EL (cell line): ENCODE measurements at regions not wholly inside any gene's neighbourhood (a gene's known extent, or its start where the extent isn't known, plus 50 kb on each side); places are given as distances from the start of the nearest gene placed in this dataset.
"Not testable (repeated sequence)": the region's sequence is repeated elsewhere in the genome, so short reads cannot be mapped to it uniquely, and the experiment has no call there.

Source experiments
- DNase-seq: peaks from one replicate; pipeline ENCODE4 v3.0.0-alpha.2; 2016

DNA sequence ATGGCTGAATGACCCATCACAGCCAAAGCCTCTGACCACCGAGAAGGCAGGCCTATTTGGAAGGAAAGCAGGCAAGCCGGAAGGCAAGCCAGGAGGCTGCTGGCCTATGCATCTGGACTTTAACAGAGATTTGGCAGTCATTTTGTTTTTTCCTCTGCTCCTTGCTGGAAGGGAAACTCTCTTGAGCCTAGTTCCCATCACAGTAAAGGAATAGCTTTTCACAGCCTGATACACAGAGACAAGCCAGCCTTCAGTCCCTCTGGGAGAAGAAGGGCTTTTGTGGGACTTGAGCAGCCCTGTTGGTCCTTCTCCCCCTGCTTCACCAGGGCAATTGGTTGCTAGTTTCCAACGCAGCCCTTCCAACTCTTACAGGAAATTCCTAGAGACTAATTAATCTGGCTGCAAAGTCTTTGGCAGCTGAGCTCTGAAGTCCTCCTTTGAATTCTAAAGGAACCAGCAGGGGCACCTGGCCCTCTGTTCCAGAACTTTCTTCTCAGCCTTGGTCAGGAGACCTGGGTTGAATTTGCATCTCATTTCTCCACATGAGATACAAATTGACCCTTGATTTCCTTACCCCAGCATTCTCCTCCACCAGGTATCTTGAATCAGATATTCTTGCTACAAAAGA lies 157.3 kb upstream of the EPB41L4A start:
- no peak for DNase-seq

DNA sequence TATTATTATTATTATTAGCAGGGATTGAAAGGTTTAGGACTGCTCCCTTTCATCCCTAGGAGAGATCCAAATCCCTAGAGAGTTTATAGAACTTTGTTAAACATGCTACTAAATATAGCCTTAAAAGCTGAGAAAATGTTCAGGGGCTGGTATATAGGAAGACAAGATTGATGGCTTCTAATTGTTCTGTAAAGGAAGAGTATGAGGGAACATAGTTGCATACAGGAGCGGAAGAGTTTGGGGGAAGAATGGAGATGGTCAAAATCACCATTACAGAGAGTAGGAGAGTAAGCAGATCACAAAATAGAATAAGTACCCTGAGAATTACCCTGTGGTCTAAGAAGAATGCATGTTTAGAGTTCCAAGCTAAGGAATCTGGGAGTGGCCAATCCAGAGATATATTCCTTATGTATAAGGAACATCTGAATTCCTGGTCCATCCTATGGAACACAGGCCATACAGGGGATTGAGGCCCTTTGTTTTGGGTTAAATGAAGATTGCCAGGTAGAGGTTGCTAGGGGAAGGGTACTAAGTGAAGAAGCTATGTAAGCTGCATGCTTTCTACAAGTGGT lies 158.0 kb upstream of the APC start:
- DNase-seq = no peak

DNA sequence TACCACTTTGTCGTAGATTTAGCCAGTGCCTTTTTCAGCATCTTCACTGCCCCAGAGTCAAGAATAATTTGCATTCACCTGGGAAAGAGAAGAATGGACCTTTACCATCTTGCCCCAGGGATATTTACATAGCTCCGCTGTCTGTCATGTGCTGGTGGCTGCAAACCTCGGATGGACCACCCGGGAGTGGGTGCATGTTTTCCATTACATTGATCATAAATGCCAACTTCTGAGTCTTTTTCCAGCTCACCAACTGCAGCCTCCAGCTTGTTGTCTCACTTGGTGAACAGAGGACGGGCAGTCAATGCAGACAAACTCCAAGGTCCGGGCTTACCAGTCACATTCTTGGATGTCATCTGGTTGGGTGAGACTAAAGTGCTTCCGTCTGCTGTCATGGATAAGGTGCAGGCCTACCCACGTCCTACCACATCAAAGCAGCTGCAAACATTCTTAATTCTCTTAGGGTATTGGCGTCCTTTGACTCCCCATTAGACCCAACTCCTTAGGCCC lies 155.8 kb upstream of the APC start:
- DNase-seq = no peak

DNA sequence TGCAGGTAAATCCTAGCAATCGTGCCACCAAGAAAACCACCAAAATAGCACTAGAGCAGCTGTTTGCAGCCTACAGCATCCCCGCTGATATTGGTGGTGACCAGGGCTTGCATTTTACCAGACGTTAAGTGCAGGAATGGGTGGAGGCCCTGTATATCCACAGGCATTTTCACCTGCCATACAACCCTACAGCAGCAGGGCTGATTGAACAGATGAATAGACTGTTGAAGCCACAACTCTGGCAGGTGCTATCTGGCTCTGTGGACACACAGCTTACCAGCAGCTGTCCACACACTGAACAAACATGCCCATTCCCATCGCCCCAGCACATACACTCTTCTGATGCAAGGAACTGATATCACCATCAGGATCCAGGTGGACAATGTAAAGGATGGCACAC lies 154.5 kb upstream of the APC start:
- no peak for DNase-seq

DNA sequence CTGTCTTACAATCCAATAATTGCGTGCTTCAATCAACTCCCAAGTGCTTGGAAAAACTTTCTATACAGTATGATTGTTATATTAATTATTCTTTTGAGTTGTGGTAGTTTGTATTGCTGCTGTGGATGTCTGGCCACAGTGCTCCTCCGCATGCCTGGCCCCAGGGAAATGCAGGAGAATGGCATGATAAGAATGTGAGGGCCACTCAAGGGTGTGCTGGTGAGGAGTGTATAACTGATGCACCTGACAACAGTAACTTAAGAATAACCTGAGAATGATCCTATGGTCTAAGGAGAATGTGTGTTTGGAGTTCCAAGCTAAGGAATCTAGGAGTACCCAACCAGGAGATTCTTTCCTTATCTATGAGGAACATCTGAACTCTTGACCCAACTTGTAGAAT lies 152.9 kb upstream of the APC start:
- no peak for DNase-seq

DNA sequence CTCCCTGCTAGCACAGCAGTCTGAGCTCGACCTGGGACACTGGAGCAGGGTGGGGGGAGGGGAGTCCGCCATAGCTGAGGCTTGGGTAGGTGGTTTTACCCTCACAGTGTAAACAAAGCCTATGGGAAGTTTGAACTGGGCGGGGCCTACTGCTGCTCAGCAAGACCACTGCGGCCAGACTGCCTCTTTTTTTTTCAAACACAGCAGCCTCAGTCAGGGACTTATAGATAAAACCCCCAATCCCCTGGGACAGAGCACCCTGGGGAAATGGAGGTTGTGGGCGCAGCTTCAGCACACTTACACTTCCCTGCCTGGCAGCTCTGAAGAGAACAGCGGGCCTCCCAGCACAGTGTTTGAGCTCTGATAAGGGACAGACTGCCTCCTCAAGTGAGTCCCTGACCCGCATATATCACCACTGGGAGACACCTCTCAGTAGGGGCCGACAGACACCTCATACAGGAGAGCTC lies 151.1 kb upstream of the APC start:
- DNase-seq = no peak

DNA sequence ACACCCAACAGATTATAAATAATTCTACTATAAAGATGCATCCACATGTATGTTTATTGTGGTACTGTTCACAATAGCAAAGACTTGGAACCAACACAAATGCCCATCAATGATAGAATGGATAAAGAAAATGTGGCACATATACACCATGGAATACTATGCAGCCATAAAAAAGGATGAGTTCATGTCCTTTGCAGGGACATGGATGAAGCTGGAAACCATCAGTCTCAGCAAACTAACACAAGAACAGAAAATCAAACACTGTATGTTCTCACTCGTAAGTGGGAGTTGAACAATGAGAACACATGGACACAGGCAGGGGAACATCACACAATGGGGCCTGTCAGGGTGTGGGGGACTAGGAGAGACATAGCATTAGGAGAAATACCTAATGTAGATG lies 146.8 kb upstream of the APC start:
- not testable (repeated sequence) for DNase-seq

DNA sequence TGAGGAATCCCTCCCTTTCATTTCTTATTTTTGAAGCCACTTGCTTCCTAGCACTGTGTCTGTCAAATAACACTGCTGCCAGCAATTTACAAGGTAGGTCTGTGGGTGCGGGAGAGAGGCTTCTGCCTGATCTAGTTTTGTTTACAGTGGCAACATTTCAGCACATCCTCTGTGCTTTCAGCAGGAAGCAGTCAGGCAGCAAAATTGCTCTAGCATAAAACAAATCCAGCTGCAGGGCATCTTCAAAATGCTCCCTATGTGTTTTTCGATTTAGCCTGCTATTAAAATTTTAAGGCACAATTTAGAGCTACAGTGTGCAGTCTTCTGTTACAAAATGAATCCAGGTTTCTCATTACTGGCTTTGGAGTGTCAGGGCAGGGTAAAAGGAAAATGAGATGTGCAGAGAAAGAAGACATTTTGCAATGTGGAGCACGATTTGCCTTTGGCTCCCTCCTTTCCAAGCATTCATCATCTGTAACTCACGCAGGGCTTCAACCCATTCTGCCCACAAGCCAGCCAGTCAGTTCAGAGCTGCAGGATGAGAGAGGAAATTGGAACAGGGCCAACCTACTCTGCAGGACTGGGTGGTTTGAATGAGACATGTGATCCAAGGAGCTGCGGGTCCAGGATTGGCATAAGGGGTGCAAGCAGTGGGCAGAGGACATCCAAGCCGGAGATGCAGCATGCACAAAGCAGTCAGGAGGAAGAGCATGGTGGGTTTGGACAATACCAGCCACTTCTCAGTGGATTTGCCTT lies 143.4 kb upstream of the APC start:
- no peak for DNase-seq

DNA sequence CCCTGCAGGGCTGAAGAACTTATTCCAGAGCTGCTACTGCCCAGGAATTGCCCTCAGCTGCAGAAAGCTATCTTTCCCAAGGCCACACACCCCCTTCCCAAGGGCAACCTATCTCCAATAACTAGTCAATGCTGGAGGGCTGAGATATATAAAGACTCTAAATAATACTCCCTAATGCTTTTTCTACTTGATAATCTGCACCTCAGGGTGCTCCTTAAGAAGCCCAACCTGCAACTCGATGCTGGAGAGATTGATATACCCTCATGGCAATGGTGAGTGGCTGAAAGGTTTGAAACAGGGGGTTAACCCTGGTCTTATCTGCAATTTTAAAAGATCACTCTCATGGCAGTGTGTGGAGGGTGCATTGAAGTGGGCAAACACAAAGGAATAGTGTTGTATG lies 142.7 kb upstream of the APC start:
- no peak for DNase-seq

DNA sequence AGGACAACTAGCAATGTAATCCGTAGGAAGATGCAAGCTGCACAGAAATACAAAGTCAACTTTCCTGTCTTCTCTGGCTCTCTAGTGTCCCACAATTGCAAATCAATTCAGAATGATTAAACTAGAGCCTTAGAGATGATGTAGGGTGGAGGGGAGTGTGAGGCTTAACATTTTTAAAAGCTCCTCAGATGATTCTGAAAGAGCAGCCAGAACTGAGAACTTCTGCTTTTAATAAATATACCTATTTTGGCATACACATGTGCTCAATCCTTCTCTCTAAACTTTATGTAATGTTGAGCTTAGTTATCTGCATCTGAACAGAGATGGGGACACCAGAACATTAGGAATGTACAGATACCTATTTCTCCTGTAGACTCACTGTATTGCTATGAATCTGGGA lies 139.9 kb upstream of the APC start:
- DNase-seq = no peak

DNA sequence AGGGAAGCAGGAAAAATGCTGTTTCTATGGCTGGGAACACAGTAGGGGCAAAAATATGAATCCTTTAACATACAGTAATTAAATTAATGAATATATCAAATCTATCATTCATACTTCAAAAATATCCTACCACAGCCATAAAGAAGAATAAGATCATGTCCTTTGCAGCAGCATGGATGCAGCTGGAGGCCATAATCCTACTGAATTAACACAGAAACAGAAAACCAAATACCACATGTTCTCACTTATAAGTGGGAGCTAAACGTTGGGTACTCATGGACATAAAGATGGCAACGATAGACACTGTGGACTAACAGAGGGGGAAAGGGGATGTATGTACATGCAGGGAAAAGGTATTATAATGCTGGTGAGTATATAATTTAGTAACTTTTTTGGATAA lies 137.2 kb upstream of the APC start:
- not testable (repeated sequence) for DNase-seq

DNA sequence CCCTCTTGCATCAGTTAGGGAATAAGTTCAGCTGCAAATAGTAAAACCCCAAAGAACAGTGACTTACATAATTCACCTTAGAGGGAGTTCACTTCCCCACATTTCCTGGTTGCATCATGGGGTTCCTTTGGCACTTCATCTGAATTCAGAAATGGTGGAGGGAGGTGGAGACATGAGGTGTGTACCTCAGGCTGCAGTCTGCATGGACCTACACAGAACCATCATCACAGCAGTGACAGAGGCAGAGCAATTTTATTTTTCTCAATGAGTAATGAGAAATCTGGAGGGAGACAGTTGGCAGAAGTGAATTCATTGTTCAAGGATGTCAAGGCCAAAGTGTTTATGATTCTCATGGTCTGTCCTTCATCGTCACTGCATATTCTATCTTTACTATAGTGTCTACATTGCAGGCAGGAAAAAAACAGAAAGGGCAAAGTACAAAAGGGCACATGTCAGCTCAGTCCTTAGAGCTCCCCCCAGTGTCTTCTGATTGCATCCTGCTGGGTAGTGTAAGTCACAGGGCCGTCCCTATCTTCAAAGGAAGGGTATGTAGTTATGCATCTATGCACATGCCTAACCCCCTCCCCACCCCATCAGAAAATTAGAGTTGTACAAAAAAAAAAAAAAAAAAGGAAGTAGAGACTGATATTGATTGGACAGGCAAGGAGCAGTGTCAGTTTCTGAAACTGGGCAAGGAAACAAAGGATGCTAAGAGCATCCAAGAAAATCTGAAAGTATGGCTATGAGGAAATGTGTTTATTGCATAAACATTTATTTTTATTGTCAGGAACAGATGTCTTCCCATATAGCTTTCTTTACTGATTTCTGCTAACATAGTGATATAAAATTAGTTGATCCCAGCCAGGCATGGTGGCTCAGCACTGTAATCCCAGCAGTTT lies 132.7 kb upstream of the APC start:
- no peak for DNase-seq

DNA sequence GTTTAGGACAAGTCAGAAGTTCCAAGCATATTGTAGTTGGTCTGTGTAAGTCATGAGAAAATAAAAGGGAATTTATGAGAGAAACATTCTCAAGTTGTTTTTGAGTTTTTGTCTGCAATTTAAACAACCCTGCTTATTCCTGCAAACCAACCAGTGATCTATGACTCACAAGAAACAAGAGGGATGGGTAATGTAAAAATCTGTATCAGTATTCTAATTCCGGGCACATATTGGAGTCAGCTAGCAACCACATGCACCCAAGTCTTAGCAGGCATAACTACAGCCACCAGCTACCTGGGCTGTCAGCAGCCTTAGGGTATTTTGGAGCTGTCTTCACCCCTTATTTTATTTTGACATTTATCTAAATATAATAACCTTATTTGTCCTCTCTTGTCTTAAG lies 128.7 kb upstream of the APC start:
- DNase-seq = no peak

DNA sequence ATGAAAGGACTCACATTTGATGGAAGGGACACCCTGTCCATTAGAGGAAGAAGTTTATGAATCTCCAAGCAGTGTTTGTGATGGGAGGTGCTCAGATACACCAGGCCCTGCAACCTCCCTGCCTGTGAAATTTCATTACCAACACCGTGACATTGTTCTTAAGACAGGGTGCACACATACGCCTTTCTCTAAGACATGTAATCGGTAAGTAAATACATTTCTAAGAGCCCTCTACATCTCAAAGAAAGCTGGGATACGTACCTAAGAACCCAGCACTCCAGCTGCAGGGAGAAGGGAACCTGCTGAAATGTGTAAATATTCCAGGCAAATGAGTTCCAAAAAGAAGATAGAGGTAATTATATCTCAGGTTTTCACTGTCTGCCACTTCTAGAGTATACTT lies 125.0 kb upstream of the APC start:
- DNase-seq = no peak

DNA sequence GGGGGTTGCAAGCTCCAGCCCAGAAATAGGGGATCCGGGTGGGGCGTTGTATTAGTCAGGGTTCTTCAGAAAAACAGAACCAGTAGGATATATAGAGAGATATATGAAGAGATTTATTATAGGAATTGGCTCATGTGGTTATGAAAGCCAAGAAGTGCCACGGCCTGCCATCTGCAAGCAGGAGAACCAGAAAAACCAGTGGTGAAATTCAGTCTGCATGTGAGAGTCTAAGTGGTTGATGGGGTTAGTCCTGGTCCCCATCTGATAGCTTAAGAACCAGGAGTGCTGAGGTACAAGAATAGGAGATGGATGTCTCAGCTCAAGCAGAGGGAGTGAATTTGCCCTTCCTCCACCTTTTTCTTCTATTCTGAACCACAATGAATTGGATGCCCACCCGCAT lies 123.4 kb upstream of the APC start:
- no peak for DNase-seq

DNA sequence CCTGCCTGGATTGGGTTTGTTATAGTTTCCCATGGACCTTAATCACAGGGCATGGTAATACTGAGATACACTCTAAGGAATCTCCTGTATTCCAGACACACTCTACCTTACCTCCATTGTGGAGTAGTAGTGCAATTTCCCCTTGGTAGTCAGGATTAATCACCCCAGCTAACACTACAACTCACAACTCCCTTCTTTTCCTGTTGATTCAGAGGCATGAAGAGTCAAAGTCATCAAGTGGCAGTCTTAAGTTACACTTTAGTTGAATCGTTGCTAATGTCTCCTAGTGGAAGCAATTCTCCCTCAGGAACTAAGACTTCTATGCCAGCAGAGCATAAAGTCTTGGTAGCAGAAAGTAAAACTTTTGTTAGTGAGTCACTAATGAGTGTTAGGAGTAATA lies 122.7 kb upstream of the APC start:
- DNase-seq = no peak

DNA sequence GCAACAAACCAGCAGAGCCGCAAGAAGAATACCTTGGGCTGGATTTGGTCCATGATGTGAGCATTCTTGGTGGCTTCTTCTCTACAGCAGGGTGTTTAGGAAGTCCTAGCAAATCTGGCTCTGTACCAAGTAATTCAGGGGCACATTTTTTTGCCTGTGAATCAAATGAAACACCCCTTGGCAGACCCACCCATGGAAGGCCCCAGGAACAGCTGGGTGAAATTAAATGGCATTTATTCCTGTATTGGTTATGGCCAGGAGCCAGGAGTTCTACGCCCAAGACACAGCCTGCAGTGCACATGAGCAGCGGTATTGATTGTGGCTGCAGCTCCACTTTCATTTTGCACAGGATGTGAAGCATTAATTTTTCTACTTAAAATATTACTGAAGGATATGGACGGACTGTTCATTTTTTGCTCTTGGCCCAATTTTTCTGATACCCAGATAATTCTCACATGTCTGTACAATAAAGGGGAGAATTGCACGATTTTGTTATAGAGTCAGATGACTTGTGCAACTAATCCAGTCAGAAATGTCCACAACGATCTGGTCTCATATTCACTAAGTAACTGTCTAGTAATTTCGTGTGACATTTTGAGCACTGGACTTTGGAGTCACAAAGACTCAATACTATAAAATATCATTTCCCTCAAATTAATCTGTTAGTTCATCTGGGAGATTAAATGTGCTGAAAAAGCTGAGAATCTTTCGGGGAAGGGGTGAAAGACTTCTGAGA lies 120.7 kb upstream of the APC start:
- DNase-seq = no peak

DNA sequence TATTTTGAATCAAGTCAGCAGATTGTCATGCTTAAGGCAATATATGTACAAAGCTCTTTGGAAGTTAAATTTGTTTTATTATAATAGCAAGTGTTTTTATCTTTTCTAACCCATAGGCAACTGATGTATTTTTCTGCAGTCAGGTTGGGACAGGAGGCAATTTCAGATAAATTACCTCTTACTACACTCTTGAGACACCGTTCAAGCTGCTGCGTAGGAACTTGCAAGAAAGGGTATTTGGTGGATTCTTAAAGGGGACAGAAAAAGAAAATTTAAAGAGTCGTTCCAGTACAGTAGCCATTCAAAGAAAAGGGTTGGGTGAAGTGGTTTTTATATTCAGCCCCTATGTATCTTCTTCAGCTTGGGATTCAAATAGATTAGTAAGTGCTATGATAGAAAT lies 112.4 kb upstream of the APC start:
- DNase-seq = no peak

DNA sequence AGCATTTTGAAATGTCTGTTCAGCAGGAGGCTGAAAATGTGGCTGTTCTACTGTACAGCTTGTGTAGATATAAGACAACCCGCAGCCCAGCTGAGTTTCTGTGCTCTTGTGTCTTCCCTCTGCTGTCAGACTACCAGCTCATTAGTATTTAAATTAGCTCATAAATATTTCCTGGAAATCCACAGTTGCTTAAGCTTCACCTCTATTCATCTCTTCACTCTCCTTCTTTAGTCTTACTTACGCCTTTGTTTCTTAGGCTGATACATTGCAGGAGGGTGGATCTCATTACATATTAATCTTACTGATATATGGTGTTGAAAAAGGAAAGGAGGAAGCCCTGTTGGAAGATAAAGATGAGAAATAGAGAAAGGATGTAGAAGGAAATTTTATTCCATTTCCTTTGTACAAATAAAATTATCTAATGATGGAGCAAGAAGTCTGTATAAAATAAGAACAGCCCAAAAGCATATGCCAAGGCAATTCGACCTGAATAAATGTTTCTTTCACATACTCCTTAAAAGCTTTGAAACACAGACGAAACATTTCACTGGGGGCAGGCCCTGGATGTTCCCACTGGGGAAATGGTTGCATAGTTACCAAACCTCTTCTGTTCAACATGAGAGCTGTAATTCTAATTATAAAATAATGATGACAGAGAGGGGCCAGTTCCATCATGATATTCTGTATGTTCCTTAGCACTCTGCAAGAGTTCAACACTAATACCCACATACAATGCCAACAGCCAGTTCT lies 111.8 kb upstream of the APC start:
- no peak for DNase-seq

DNA sequence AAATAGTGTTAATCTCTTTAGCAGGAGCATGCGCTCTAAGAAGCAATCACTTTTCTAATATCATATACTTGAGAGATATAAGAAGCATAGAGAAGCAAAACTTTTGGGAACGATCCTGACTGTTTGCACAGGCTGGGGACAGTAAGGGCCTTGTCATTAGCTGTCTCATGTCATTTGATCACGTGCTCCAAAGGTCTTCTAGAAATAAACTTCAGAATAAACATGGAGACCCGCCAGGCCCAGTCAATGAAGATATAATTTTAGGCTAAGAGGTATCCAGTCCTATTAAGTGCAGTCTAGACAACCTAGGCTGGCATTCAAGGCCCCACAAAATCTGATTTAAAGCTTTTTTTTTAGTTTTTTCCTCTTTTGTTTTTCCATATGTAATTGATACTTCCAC lies 111.0 kb upstream of the APC start:
- no peak for DNase-seq

DNA sequence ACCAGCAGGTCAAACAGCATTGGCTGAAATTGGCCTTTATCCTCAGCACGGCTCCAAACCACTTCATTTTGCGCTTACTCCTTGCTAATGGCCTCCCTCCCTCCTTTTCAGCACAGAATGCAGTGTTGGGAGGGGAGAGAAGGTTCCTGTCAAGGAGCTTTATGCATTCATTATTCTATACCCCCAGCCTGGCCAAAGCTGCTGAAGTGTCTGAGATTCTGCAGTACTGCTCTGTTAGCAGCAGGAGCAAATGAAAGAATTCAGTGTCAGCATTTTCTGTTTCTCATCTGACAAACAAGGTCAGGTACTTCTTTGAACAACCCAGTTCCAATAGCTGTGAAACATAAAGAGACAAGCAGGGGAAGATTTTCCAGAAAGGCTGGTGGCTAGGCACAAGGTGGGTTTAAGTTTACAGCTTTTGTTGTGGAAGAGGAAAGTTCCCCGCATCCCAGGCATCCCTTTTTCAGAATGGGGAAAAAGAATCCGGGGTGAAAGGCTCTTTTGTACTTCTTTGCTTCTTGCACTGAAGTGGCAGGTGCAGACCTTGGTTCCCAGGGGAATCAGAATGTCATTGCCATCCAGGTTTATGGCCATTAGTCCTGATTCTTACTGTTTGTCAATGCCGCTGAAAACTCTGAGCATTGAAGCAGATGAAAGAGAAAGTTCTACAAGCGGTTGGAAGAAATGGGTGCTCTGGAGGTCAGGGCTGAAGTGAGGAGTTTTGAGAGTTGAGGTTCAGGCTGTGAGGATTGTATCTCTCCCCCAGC lies 109.3 kb upstream of the APC start:
- no peak for DNase-seq
